Stomach (tissue), 4 donors: ENCODE measurements at regions not wholly inside any gene's neighbourhood (a gene's known extent, or its start where the extent isn't known, plus 50 kb on each side); places are given as distances from the start of the nearest gene placed in this dataset.

Experiments used
- CTCF ChIP-seq, 7 experiments: fragments of 450-650 bp in 4 of 7; fragments of 200-600 bp in 3 of 7; sonication (generic) in 3 of 7; IDR thresholded peaks; one replicate each; pipeline ENCODE4 v1.5.1; 2016 to 2019; ENCODE audit warnings: antibody characterized with exemption in 7 of 7, control low read depth in 2 of 7, mild to moderate bottlenecking in 1 of 7
- EP300 ChIP-seq: sonication (generic); formaldehyde crosslinking; IDR thresholded peaks from one replicate; pipeline ENCODE4 v1.6.1; 2017; ENCODE audit warnings: antibody characterized with exemption

- TF ChIP-seq CTCF (IDR thresholded peaks at IDR 0.05) (no peak), EP300 (peak; percentile 33)
These were observed 495.6 kb upstream of the KLF6 start for GRCh38 chr10:4280461-4281189.
